ENCODE measurements at regions not wholly inside any gene's neighbourhood (a gene's known extent, or its start where the extent isn't known, plus 50 kb on each side); places are given as distances from the start of the nearest gene placed in this dataset.

DNA sequence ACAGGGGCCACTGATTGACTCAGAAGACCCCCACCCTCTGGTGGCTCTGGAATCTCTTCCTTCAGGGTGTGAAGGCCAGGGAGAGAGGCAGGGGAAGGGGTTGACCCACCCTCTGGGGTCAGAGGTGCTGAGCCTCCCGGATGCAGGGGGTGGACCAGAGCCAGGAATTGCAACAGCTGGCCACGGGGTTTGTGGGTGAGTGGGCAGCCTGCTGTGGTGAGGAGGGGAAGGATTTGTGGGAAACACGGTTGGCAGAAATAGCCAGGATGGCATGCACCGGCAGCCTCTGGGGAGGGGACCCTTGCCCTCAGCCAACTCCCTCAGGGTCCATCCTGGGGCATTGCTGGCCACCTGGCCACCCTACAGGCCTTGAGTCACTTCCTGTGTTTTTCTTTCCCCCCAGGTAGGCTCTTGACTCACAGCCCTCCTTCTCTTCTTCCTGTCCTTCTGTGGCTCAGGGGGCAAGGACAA is 92.8 kb downstream of the MRPL14 start (continued):
- TF ChIP-seq ZSCAN22 (CRISPR knock-in tag; IDR thresholded peaks at IDR 0.05) (no peak), ZNF598 (CRISPR knock-in tag; IDR thresholded peaks at IDR 0.05; ENCODE audit: borderline replicate concordance) (0 out of 2 replicates have a peak, but pooled peaks have one; percentile 9), RELA (CRISPR knock-in tag; IDR thresholded peaks at IDR 0.05) (no peak), HES4 (CRISPR knock-in tag; IDR thresholded peaks at IDR 0.05; ENCODE audit: borderline replicate concordance) (no peak), DPF2 (CRISPR knock-in tag; IDR thresholded peaks at IDR 0.05; ENCODE audit: borderline replicate concordance, low read depth) (0 out of 2 replicates have a peak, but pooled peaks have one; percentile 28), ZNF296 (CRISPR knock-in tag; conservative IDR thresholded peaks at IDR 0.05) (0 out of 2 replicates have a peak, but pooled peaks have one; percentile 76), ZBTB20 (CRISPR knock-in tag; IDR thresholded peaks at IDR 0.05; ENCODE audit: borderline replicate concordance, low read depth) (0 out of 2 replicates have a peak, but pooled peaks have one; percentile 43)
- TF ChIP-seq, protein P1, sequence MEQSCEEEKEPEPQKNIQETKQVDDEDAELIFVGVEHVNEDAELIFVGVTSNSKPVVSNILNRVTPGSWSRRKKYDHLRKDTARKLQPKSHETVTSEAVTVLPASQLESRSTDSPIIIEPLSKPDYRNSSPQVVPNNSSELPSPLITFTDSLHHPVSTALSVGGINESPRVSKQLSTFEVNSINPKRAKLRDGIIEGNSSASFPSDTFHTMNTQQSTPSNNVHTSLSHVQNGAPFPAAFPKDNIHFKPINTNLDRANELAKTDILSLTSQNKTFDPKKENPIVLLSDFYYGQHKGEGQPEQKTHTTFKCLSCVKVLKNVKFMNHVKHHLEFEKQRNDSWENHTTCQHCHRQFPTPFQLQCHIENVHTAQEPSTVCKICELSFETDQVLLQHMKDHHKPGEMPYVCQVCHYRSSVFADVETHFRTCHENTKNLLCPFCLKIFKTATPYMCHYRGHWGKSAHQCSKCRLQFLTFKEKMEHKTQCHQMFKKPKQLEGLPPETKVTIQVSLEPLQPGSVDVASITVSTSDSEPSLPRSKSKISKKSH (CRISPR knock-in tag; IDR thresholded peaks at IDR 0.05; ENCODE audit: borderline replicate concordance): peak; percentile 48; the same call in 1 of the 2 replicates
- TF ChIP-seq, protein P2, sequence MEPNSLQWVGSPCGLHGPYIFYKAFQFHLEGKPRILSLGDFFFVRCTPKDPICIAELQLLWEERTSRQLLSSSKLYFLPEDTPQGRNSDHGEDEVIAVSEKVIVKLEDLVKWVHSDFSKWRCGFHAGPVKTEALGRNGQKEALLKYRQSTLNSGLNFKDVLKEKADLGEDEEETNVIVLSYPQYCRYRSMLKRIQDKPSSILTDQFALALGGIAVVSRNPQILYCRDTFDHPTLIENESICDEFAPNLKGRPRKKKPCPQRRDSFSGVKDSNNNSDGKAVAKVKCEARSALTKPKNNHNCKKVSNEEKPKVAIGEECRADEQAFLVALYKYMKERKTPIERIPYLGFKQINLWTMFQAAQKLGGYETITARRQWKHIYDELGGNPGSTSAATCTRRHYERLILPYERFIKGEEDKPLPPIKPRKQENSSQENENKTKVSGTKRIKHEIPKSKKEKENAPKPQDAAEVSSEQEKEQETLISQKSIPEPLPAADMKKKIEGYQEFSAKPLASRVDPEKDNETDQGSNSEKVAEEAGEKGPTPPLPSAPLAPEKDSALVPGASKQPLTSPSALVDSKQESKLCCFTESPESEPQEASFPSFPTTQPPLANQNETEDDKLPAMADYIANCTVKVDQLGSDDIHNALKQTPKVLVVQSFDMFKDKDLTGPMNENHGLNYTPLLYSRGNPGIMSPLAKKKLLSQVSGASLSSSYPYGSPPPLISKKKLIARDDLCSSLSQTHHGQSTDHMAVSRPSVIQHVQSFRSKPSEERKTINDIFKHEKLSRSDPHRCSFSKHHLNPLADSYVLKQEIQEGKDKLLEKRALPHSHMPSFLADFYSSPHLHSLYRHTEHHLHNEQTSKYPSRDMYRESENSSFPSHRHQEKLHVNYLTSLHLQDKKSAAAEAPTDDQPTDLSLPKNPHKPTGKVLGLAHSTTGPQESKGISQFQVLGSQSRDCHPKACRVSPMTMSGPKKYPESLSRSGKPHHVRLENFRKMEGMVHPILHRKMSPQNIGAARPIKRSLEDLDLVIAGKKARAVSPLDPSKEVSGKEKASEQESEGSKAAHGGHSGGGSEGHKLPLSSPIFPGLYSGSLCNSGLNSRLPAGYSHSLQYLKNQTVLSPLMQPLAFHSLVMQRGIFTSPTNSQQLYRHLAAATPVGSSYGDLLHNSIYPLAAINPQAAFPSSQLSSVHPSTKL (CRISPR knock-in tag; IDR thresholded peaks at IDR 0.05): peak; percentile 40; the same call in 1 of the 2 replicates
- TF ChIP-seq, protein P3, sequence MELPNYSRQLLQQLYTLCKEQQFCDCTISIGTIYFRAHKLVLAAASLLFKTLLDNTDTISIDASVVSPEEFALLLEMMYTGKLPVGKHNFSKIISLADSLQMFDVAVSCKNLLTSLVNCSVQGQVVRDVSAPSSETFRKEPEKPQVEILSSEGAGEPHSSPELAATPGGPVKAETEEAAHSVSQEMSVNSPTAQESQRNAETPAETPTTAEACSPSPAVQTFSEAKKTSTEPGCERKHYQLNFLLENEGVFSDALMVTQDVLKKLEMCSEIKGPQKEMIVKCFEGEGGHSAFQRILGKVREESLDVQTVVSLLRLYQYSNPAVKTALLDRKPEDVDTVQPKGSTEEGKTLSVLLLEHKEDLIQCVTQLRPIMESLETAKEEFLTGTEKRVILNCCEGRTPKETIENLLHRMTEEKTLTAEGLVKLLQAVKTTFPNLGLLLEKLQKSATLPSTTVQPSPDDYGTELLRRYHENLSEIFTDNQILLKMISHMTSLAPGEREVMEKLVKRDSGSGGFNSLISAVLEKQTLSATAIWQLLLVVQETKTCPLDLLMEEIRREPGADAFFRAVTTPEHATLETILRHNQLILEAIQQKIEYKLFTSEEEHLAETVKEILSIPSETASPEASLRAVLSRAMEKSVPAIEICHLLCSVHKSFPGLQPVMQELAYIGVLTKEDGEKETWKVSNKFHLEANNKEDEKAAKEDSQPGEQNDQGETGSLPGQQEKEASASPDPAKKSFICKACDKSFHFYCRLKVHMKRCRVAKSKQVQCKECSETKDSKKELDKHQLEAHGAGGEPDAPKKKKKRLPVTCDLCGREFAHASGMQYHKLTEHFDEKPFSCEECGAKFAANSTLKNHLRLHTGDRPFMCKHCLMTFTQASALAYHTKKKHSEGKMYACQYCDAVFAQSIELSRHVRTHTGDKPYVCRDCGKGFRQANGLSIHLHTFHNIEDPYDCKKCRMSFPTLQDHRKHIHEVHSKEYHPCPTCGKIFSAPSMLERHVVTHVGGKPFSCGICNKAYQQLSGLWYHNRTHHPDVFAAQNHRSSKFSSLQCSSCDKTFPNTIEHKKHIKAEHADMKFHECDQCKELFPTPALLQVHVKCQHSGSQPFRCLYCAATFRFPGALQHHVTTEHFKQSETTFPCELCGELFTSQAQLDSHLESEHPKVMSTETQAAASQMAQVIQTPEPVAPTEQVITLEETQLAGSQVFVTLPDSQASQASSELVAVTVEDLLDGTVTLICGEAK (IDR thresholded peaks at IDR 0.05): no peak
- TF ChIP-seq, protein P3 (CRISPR knock-in tag; IDR thresholded peaks at IDR 0.05): no peak
